OCI-LY1 (cell line): ENCODE measurements at regions not wholly inside any gene's neighbourhood (a gene's known extent, or its start where the extent isn't known, plus 50 kb on each side); places are given as distances from the start of the nearest gene placed in this dataset.

Experiments
- H2AFZ ChIP-seq: fragments of 200-600 bp; sonication (generic), shearing (Covaris generic); 2 replicates; pipeline ENCODE4 v1.6.0; 2014; ENCODE audit warnings: antibody characterized with exemption, mild to moderate bottlenecking, low read length
- H3F3A ChIP-seq: fragments of 200-600 bp; sonication (generic), shearing (Covaris generic); 2 replicates; pipeline ENCODE4 v1.6.0; 2014; ENCODE audit warnings: mild to moderate bottlenecking, antibody characterized with exemption, low read length, moderate library complexity; ENCODE audit not compliant: insufficient read depth
- H3K27ac ChIP-seq: fragments of 200-600 bp; sonication (generic); 2 replicates; pipeline ENCODE4 v1.5.1; 2014; ENCODE audit warnings: low read length, mixed run types, mild to moderate bottlenecking, low read depth; ENCODE audit not compliant: poor library complexity, severe bottlenecking
- H3K27me3 ChIP-seq: fragments of 200-600 bp; sonication (generic); 2 replicates; pipeline ENCODE4 v1.6.0; 2014; ENCODE audit warnings: antibody characterized with exemption, mild to moderate bottlenecking, low read length, moderate library complexity; ENCODE audit not compliant: insufficient read depth
- H3K36me3 ChIP-seq: fragments of 200-600 bp; sonication (generic); 2 replicates; pipeline ENCODE4 v1.6.1; 2014; ENCODE audit warnings: mild to moderate bottlenecking, antibody characterized with exemption, low read length, moderate library complexity, mixed read lengths; ENCODE audit not compliant: insufficient read depth
- H3K4me1 ChIP-seq: fragments of 200-600 bp; sonication (generic); 2 replicates; pipeline ENCODE4 v1.5.1; 2014; ENCODE audit warnings: mild to moderate bottlenecking, low read length, moderate library complexity; ENCODE audit not compliant: insufficient read depth, severe bottlenecking
- H3K4me2 ChIP-seq: fragments of 200-600 bp; sonication (generic), shearing (Covaris generic); 2 replicates; pipeline ENCODE4 v1.6.1; 2014; ENCODE audit warnings: low read length
- H3K4me3 ChIP-seq: fragments of 200-600 bp; sonication (generic); 2 replicates; pipeline ENCODE4 v1.5.1; 2014; ENCODE audit warnings: low read length, low read depth, mild to moderate bottlenecking, mixed read lengths; ENCODE audit not compliant: poor library complexity, severe bottlenecking
- H3K79me2 ChIP-seq: fragments of 200-600 bp; shearing (Covaris generic); 2 replicates; pipeline ENCODE4 v1.6.1; 2016; ENCODE audit warnings: mixed run types, low read length, mixed read lengths; ENCODE audit not compliant: insufficient read depth
- H3K9ac ChIP-seq: fragments of 200-600 bp; sonication (generic), shearing (Covaris generic); 2 replicates; pipeline ENCODE4 v1.6.1; 2014; ENCODE audit warnings: mild to moderate bottlenecking, low read length, mixed read lengths
- H3K9me2 ChIP-seq: fragments of 200-600 bp; sonication (generic), shearing (Covaris generic); 2 replicates; pipeline ENCODE4 v1.6.1; 2014; ENCODE audit warnings: low read depth, mild to moderate bottlenecking, low read length, mixed read lengths
- H3K9me3 ChIP-seq: fragments of 200-600 bp; shearing (Covaris generic); 2 replicates; pipeline ENCODE4 v1.6.1; 2014; ENCODE audit warnings: low read length, mixed read lengths
- H4K20me1 ChIP-seq: fragments of 200-600 bp; sonication (generic), shearing (Covaris generic); 2 replicates; pipeline ENCODE4 v1.6.0; 2016; ENCODE audit warnings: mild to moderate bottlenecking, low read length; ENCODE audit not compliant: insufficient read depth
- CTCF ChIP-seq: fragments of 200-600 bp; sonication (generic), shearing (Covaris generic); IDR thresholded peaks from 2 replicates; pipeline ENCODE4 v1.5.1; 2017; ENCODE audit warnings: mild to moderate bottlenecking, antibody characterized with exemption, low read length, moderate library complexity, mixed read lengths
- EZH2 ChIP-seq: fragments of 200-600 bp; sonication (generic), shearing (Covaris generic); IDR thresholded peaks from 2 replicates; pipeline ENCODE4 v1.8.0; 2017; ENCODE audit warnings: borderline replicate concordance, mixed run types, mild to moderate bottlenecking, antibody characterized with exemption, low read length, moderate library complexity, mixed read lengths

DNA sequence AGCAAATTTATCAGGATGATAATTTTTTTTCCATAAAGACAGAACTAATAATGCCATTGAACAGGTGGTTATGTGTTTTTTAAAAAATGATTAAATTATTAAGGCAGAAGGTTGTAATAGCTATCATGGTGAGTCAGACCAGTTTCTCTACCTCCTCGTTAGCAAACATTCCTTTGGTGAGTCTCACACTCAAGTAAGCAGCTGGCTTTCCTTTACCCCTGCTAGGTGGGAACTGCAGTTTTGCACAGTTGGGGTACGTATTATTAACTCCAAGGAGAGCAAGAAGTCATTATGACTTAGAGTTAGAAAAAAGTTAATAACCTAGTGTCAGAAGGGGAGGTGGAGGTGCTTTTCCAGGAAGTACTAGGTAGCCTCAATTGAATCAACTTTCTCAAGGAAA, 165.3 kb downstream of the SNAPC1 start:
- Histone ChIP-seq H3K4me2 (no peak overlapping the region), H3K9me3 (no peaks in the 10 kb centered on the region), H2AFZ (no peak overlapping the region), H3K4me3 (no peak overlapping the region), H3F3A (no peaks in the 10 kb centered on the region), H3K36me3 (no peaks in the 10 kb centered on the region), H3K27me3 (no peaks in the 10 kb centered on the region; the same call in 1 of the 2 replicates), H3K4me1 (no peaks in the 10 kb centered on the region), H3K79me2 (no peaks in the 10 kb centered on the region), H3K9me2 (no peaks in the 10 kb centered on the region), H3K27ac (no peak overlapping the region), H4K20me1 (no peaks in the 10 kb centered on the region), H3K9ac (no peak overlapping the region)
- no peak for TF ChIP-seq CTCF
- no peak for TF ChIP-seq EZH2

GRCh38 chr14:61928300-61928699, 166.1 kb downstream of the SNAPC1 start:
- H3K4me2 ChIP-seq = no peak overlapping the region
- no peaks in the 10 kb centered on the region for H3K4me1 ChIP-seq
- H3K4me3 ChIP-seq = no peak overlapping the region
- H3K79me2 ChIP-seq = no peaks in the 10 kb centered on the region
- H3K9me3 ChIP-seq = no peaks in the 10 kb centered on the region
- H3K27ac ChIP-seq = no peak overlapping the region
- H3K9ac ChIP-seq = no peak overlapping the region
- H3K27me3 ChIP-seq = no peaks in the 10 kb centered on the region; the same call in 1 of the 2 replicates
- no peaks in the 10 kb centered on the region for H4K20me1 ChIP-seq
- H3K9me2 ChIP-seq = no peaks in the 10 kb centered on the region
- no peaks in the 10 kb centered on the region for H3K36me3 ChIP-seq
- H3F3A ChIP-seq = no peaks in the 10 kb centered on the region
- TF ChIP-seq CTCF = no peak
- no peak for TF ChIP-seq EZH2
- no peak overlapping the region for H2AFZ ChIP-seq

GRCh38 chr14:61928701-61929100, 166.5 kb downstream of the SNAPC1 start:
- no peaks in the 10 kb centered on the region for H3K9me3 ChIP-seq
- H3K4me1 ChIP-seq = no peaks in the 10 kb centered on the region
- no peaks in the 10 kb centered on the region for H3K79me2 ChIP-seq
- H3K27ac ChIP-seq = no peak overlapping the region
- no peaks in the 10 kb centered on the region for H3F3A ChIP-seq
- no peak overlapping the region for H3K4me3 ChIP-seq
- H3K9me2 ChIP-seq = no peaks in the 10 kb centered on the region
- no peaks in the 10 kb centered on the region for H4K20me1 ChIP-seq
- no peak overlapping the region for H3K4me2 ChIP-seq
- H3K9ac ChIP-seq = no peak overlapping the region
- H2AFZ ChIP-seq = no peak overlapping the region
- no peaks in the 10 kb centered on the region for H3K36me3 ChIP-seq
- no peak for TF ChIP-seq CTCF
- TF ChIP-seq EZH2 = no peak
- H3K27me3 ChIP-seq = no peaks in the 10 kb centered on the region; the same call in 1 of the 2 replicates
